MM.1S (cell line): ENCODE measurements at regions not wholly inside any gene's neighbourhood (a gene's known extent, or its start where the extent isn't known, plus 50 kb on each side); places are given as distances from the start of the nearest gene placed in this dataset.

Experiments used
- DNase-seq: peaks from one replicate; pipeline ENCODE4 v3.0.0-alpha.2; 2015
- H2AFZ ChIP-seq: fragments of 300-600 bp; sonication (generic); 2 replicates; pipeline ENCODE4 v1.6.0; 2016; ENCODE audit warnings: antibody characterized with exemption, low read length
- H3F3A ChIP-seq: fragments of 300-600 bp; sonication (generic); 2 replicates; pipeline ENCODE4 v1.6.1; 2016; ENCODE audit warnings: mild to moderate bottlenecking, antibody characterized with exemption, low read length, moderate library complexity, mixed read lengths; ENCODE audit not compliant: insufficient read depth
- H3K27ac ChIP-seq: fragments of 300-600 bp; sonication (generic); 2 replicates; pipeline ENCODE4 v1.5.1; 2016; ENCODE audit warnings: mild to moderate bottlenecking, low read length
- H3K27me3 ChIP-seq: fragments of 300-600 bp; sonication (generic); replicated peaks from 2 replicates; pipeline ENCODE4 v1.6.0; 2016; ENCODE audit warnings: low read length; ENCODE audit not compliant: insufficient read depth
- H3K36me3 ChIP-seq: fragments of 300-600 bp; sonication (generic); replicated peaks from 2 replicates; pipeline ENCODE4 v1.6.1; 2016; ENCODE audit warnings: mild to moderate bottlenecking, low read length, mixed read lengths; ENCODE audit not compliant: insufficient read depth
- H3K4me1 ChIP-seq: fragments of 300-600 bp; sonication (generic); 2 replicates; pipeline ENCODE4 v1.6.1; 2016; ENCODE audit warnings: low read length, mixed read lengths
- H3K4me2 ChIP-seq: fragments of 300-600 bp; sonication (generic); 2 replicates; pipeline ENCODE4 v1.6.0; 2016; ENCODE audit warnings: low read depth, low read length
- H3K4me3 ChIP-seq: fragments of 300-600 bp; sonication (generic); 2 replicates; pipeline ENCODE4 v1.5.1; 2016; ENCODE audit warnings: low read length, mixed read lengths
- H3K79me2 ChIP-seq: fragments of 300-600 bp; sonication (generic); 2 replicates; pipeline ENCODE4 v1.6.1; 2016; ENCODE audit warnings: mixed run types, low read length, mixed read lengths
- H3K9ac ChIP-seq: fragments of 300-600 bp; sonication (generic); 2 replicates; pipeline ENCODE4 v1.6.1; 2016; ENCODE audit warnings: low read length, mixed read lengths
- H3K9me2 ChIP-seq: fragments of 300-600 bp; sonication (generic); replicated peaks from 2 replicates; pipeline ENCODE4 v1.6.1; 2016; ENCODE audit warnings: mild to moderate bottlenecking, low read length, mixed read lengths; ENCODE audit not compliant: insufficient read depth
- H3K9me3 ChIP-seq: fragments of 300-600 bp; sonication (generic); replicated peaks from 2 replicates; pipeline ENCODE4 v1.6.1; 2016; ENCODE audit warnings: mild to moderate bottlenecking, low read length, mixed read lengths; ENCODE audit not compliant: insufficient read depth
- H4K20me1 ChIP-seq: fragments of 300-600 bp; sonication (generic); 2 replicates; pipeline ENCODE4 v1.6.1; 2016; ENCODE audit warnings: mild to moderate bottlenecking, low read length, moderate library complexity, mixed read lengths; ENCODE audit not compliant: insufficient read depth
- EZH2 ChIP-seq: fragments of 300-600 bp; sonication (generic); optimal IDR thresholded peaks from 2 replicates; pipeline ENCODE3; 2017; ENCODE audit warnings: low read depth, mild to moderate bottlenecking, antibody characterized with exemption, low read length, mixed read lengths
- EZH2phosphoT487 ChIP-seq: fragments of 300-600 bp; sonication (generic); IDR thresholded peaks from 2 replicates; pipeline ENCODE4 v1.6.1; 2018; ENCODE audit warnings: antibody characterized with exemption, low read length
- TF ChIP-seq, protein P1 (sequence below): fragments of 300-600 bp; sonication (generic); IDR thresholded peaks from 2 replicates; pipeline ENCODE4 v1.5.1; 2016; ENCODE audit warnings: antibody characterized with exemption, low read length, mixed read lengths

DNA sequence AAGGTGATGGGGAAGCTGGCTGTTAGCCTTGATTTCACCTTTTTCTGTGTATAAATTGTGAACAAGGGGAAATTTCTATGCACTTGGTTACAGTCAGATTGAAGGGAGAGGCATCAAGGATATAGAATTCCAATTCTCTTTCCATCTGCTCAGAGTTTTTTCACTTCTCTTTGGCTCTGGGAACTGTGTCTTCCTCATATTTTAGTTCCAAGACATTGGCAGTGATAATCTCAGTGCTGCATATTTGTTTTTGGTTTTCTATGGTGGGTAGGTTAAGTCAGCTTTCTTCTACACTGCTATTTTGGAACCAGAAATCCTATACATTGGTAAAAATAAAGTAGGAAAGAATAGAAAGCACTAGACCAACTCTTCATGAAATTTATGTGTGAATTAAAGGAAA, 569.6 kb upstream of the CXADR start:
- TF ChIP-seq EZH2, result no peak
- TF ChIP-seq, protein P1, sequence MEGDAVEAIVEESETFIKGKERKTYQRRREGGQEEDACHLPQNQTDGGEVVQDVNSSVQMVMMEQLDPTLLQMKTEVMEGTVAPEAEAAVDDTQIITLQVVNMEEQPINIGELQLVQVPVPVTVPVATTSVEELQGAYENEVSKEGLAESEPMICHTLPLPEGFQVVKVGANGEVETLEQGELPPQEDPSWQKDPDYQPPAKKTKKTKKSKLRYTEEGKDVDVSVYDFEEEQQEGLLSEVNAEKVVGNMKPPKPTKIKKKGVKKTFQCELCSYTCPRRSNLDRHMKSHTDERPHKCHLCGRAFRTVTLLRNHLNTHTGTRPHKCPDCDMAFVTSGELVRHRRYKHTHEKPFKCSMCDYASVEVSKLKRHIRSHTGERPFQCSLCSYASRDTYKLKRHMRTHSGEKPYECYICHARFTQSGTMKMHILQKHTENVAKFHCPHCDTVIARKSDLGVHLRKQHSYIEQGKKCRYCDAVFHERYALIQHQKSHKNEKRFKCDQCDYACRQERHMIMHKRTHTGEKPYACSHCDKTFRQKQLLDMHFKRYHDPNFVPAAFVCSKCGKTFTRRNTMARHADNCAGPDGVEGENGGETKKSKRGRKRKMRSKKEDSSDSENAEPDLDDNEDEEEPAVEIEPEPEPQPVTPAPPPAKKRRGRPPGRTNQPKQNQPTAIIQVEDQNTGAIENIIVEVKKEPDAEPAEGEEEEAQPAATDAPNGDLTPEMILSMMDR, result no peak
- TF ChIP-seq EZH2phosphoT487, result no peak
- Histone ChIP-seq H3K9me3 (no peaks in the 10 kb centered on the region), H3K4me1 (no peaks in the 10 kb centered on the region), H3K36me3 (no peaks in the 10 kb centered on the region), H3K4me2 (no peak overlapping the region), H2AFZ (no peak overlapping the region), H3K27me3 (no peaks in the 10 kb centered on the region), H3F3A (no peaks in the 10 kb centered on the region), H3K4me3 (no peak overlapping the region), H4K20me1 (no peaks in the 10 kb centered on the region), H3K79me2 (no peaks in the 10 kb centered on the region), H3K9ac (no peak overlapping the region), H3K27ac (no peak overlapping the region), H3K9me2 (no peaks in the 10 kb centered on the region)
- no peak for DNase-seq

DNA sequence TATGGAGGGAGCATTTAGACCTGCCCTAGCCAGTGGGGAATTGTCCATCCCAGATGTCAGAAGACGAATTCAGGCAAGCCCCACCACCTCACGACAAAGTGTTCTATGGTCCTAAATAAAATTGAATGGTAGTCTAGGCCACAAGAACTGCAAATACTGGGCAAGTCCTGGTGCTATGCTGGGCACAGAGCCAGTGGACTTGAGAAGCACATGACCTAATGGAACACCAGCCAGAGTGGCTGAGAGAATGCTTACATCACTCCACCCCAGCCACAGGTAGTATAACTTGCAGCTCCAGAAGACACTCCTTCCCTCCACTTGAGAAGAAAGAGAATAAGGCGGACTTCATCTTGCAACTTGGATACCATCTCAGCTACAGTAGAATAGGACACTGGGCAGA, 567.3 kb upstream of the CXADR start:
- Histone ChIP-seq H3K9me2 (no peaks in the 10 kb centered on the region), H3K4me2 (no peak overlapping the region), H3F3A (no peaks in the 10 kb centered on the region), H2AFZ (no peak overlapping the region), H3K9ac (no peak overlapping the region), H3K79me2 (no peaks in the 10 kb centered on the region), H3K27me3 (no peaks in the 10 kb centered on the region), H4K20me1 (no peaks in the 10 kb centered on the region), H3K4me1 (no peaks in the 10 kb centered on the region), H3K27ac (no peak overlapping the region), H3K36me3 (no peaks in the 10 kb centered on the region), H3K4me3 (no peak overlapping the region), H3K9me3 (no peaks in the 10 kb centered on the region)
- TF ChIP-seq EZH2phosphoT487 (no peak), EZH2 (no peak)
- TF ChIP-seq, protein P1, result no peak
- DNase-seq, result no peak

DNA sequence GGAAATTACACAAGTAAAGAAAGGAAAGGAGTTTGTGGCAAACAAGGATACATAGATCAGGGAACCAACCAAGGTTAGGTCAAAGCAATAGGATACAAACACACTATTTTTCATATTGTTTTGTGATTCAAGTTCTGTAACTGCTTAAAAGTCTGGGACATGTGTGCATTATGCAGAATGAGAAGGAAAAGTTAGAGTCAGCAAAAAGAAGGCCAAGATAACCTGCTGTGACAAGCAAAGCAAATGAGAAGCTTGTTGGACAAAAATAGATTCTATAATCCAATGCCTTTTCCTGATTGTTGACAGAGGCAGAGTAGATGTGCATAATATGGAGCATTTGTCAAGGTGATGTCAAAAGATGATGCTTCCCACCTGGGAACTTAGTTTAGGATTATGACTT, 556.0 kb upstream of the CXADR start:
- TF ChIP-seq EZH2, result no peak
- no peak for TF ChIP-seq EZH2phosphoT487
- TF ChIP-seq, protein P1, result no peak
- no peak for DNase-seq
- Histone ChIP-seq H3F3A (no peaks in the 10 kb centered on the region), H3K27ac (no peak overlapping the region), H3K79me2 (no peaks in the 10 kb centered on the region), H4K20me1 (no peaks in the 10 kb centered on the region), H3K27me3 (no peaks in the 10 kb centered on the region), H3K4me2 (no peak overlapping the region), H3K4me1 (no peaks in the 10 kb centered on the region), H3K9me2 (no peaks in the 10 kb centered on the region), H2AFZ (no peak overlapping the region), H3K4me3 (no peak overlapping the region), H3K9me3 (no peaks in the 10 kb centered on the region), H3K36me3 (no peaks in the 10 kb centered on the region), H3K9ac (no peak overlapping the region)
